ENCODE measurements at regions not wholly inside any gene's neighbourhood (a gene's known extent, or its start where the extent isn't known, plus 50 kb on each side); places are given as distances from the start of the nearest gene placed in this dataset.

GRCh38 chr1:185570962-185571361, 163.2 kb upstream of the HMCN1 start:
- no peak overlapping the region for H2AFZ ChIP-seq (ENCODE audit: low read length)
- no peaks in the 10 kb centered on the region for H3K9me2 ChIP-seq (replicated peaks; ENCODE audit: low read length)
- H3K4me1 ChIP-seq (ENCODE audit: insufficient read depth, low read length) = peaks cover 10% of the 10 kb centered on the region; the same call in 1 of the 2 replicates
- ATAC-seq (no peak), DNase-seq (no peak)
- no peaks in the 10 kb centered on the region for H3K36me3 ChIP-seq (ENCODE audit: low read depth, low read length)
- ChIA-PET POLR2A (ENCODE audit: unreplicated experiment) (interaction anchor here (0.6 kb wide), 1 partner anchor 258 kb away, joined by 4 read pairs; no protein-coding TSS in a partner anchor), CTCF (no interaction called here)
- no peaks in the 10 kb centered on the region for H3K27me3 ChIP-seq (ENCODE audit: low read length)
- H4K20me1 ChIP-seq (ENCODE audit: low read length) = no peaks in the 10 kb centered on the region
- TF ChIP-seq CTCF (conservative IDR thresholded peaks at IDR 0.05; ENCODE audit: low read depth, low read length) (no peak), EZH2phosphoT487 (IDR thresholded peaks at IDR 0.05; ENCODE audit: borderline replicate concordance, low read length) (no peak), EZH2 (IDR thresholded peaks at IDR 0.05; ENCODE audit: low read length, unreplicated experiment) (no peak)
- no peak overlapping the region for H3K4me2 ChIP-seq (ENCODE audit: low read length)
- no peaks in the 10 kb centered on the region for H3K9me3 ChIP-seq (ENCODE audit: low read length)
- H3F3A ChIP-seq (ENCODE audit: low read length, unreplicated experiment) = no peaks in the 10 kb centered on the region
- H3K4me3 ChIP-seq (ENCODE audit: low read length) = no peak overlapping the region
- no peak overlapping the region for H3K9ac ChIP-seq (ENCODE audit: low read length)
- no TSS peak for BruUV-seq (replicated peaks)
- intact Hi-C loops (cut with micrococcal nuclease) = no loop called here
- no peaks in the 10 kb centered on the region for H3K79me2 ChIP-seq (ENCODE audit: low read length)
- H3K27ac ChIP-seq (ENCODE audit: low read length) = no peak overlapping the region

- Histone ChIP-seq H3K79me2 (ENCODE audit: low read length) (no peaks in the 10 kb centered on the region), H4K20me1 (ENCODE audit: low read length) (no peaks in the 10 kb centered on the region), H3K4me1 (ENCODE audit: insufficient read depth, low read length) (peaks cover 10% of the 10 kb centered on the region; the same call in 1 of the 2 replicates), H3K4me3 (ENCODE audit: low read length) (no peak overlapping the region), H3F3A (ENCODE audit: low read length, unreplicated experiment) (no peaks in the 10 kb centered on the region), H3K4me2 (ENCODE audit: low read length) (no peak overlapping the region), H3K9me2 (replicated peaks; ENCODE audit: low read length) (no peaks in the 10 kb centered on the region), H2AFZ (ENCODE audit: low read length) (no peak overlapping the region), H3K9ac (ENCODE audit: low read length) (no peak overlapping the region), H3K9me3 (ENCODE audit: low read length) (no peaks in the 10 kb centered on the region), H3K36me3 (ENCODE audit: low read depth, low read length) (no peaks in the 10 kb centered on the region), H3K27me3 (ENCODE audit: low read length) (no peaks in the 10 kb centered on the region), H3K27ac (ENCODE audit: low read length) (no peak overlapping the region)
- ATAC-seq (peak; percentile 56), DNase-seq (peak; percentile 6)
- BruUV-seq (replicated peaks) = no TSS peak
- TF ChIP-seq CTCF (conservative IDR thresholded peaks at IDR 0.05; ENCODE audit: low read depth, low read length) (no peak), EZH2 (IDR thresholded peaks at IDR 0.05; ENCODE audit: low read length, unreplicated experiment) (no peak)
- CTCF ChIA-PET = no interaction called here
- intact Hi-C loops (cut with micrococcal nuclease) = loop anchor here (10.0 kb wide), 2 partner anchors 104 to 254 kb away; partner anchors contain the start of gene IVNS1ABP
- POLR2A ChIA-PET (ENCODE audit: unreplicated experiment) = no interaction called here
Measured at GRCh38 chr1:185568155-185569123, 165.8 kb upstream of the HMCN1 start.

GRCh38 chr1:185567440-185567839, 166.8 kb upstream of the HMCN1 start:
- no peak overlapping the region for H3K27ac ChIP-seq (ENCODE audit: low read length)
- H3K36me3 ChIP-seq (ENCODE audit: low read depth, low read length) = no peaks in the 10 kb centered on the region
- no peak for ATAC-seq
- no peak overlapping the region for H3K4me3 ChIP-seq (ENCODE audit: low read length)
- ChIA-PET POLR2A (ENCODE audit: unreplicated experiment) (no interaction called here), CTCF (no interaction called here)
- H3K79me2 ChIP-seq (ENCODE audit: low read length) = no peaks in the 10 kb centered on the region
- H2AFZ ChIP-seq (ENCODE audit: low read length) = no peak overlapping the region
- TF ChIP-seq CTCF (conservative IDR thresholded peaks at IDR 0.05; ENCODE audit: low read depth, low read length) (no peak), EZH2phosphoT487 (IDR thresholded peaks at IDR 0.05; ENCODE audit: borderline replicate concordance, low read length) (no peak), EZH2 (IDR thresholded peaks at IDR 0.05; ENCODE audit: low read length, unreplicated experiment) (no peak)
- H3K4me2 ChIP-seq (ENCODE audit: low read length) = no peak overlapping the region
- H3K9ac ChIP-seq (ENCODE audit: low read length) = no peak overlapping the region
- no peaks in the 10 kb centered on the region for H3K9me2 ChIP-seq (replicated peaks; ENCODE audit: low read length)
- no peaks in the 10 kb centered on the region for H3K9me3 ChIP-seq (ENCODE audit: low read length)
- no peak for DNase-seq
- no peaks in the 10 kb centered on the region for H3F3A ChIP-seq (ENCODE audit: low read length, unreplicated experiment)
- intact Hi-C loops (cut with micrococcal nuclease) = loop anchor here (10.0 kb wide), 2 partner anchors 103 to 253 kb away; partner anchors contain the start of gene IVNS1ABP
- H3K27me3 ChIP-seq (ENCODE audit: low read length) = no peaks in the 10 kb centered on the region
- no peaks in the 10 kb centered on the region for H4K20me1 ChIP-seq (ENCODE audit: low read length)
- no TSS peak for BruUV-seq (replicated peaks)
- H3K4me1 ChIP-seq (ENCODE audit: insufficient read depth, low read length) = peaks cover 20% of the 10 kb centered on the region

All from PC-3 (cell line).